K562 (cell line): ENCODE measurements at regions not wholly inside any gene's neighbourhood (a gene's known extent, or its start where the extent isn't known, plus 50 kb on each side); places are given as distances from the start of the nearest gene placed in this dataset.

Experiments used
- MEIS2 ChIP-seq: fragments of 450-650 bp; IDR thresholded peaks from 2 replicates; pipeline ENCODE4 v1.6.1; 2014; ENCODE audit warnings: mild to moderate bottlenecking; ENCODE audit not compliant: partially characterized antibody
- NR2C2 ChIP-seq, 2 experiments: fragments of 200-800 bp in 1 of 2; sonication (Bioruptor generic) in 1 of 2; sonication (generic) in 1 of 2; formaldehyde crosslinking in 1 of 2; IDR thresholded peaks; 2 replicates each; pipeline versions ENCODE4 v1.6.1 to v1.8.0; 2016 to 2022; ENCODE audit warnings: mild to moderate bottlenecking in 1 of 2, missing compliant biosample characterization in 1 of 2, missing genetic modification characterization in 1 of 2, missing genetic modification reagents in 1 of 2
- PHF20 ChIP-seq: fragments of 450-650 bp; IDR thresholded peaks from 2 replicates; pipeline ENCODE4 v1.6.1; 2018; ENCODE audit not compliant: partially characterized antibody
- POLR2A ChIP-seq: fragments of 450-650 bp; conservative IDR thresholded peaks from 2 replicates; pipeline ENCODE4 v1.6.1; 2016
- RBM39 ChIP-seq: fragments of 200-400 bp; formaldehyde crosslinking; optimal IDR thresholded peaks from 2 replicates; pipeline ENCODE3; 2018; ENCODE audit warnings: low read depth, low read length
- STAT5B ChIP-seq: fragments of 250-450 bp; sonication (Bioruptor Pico); IDR thresholded peaks from 2 replicates; pipeline ENCODE4 v1.8.0; 2021; ENCODE audit warnings: mild to moderate bottlenecking, inconsistent platforms
- TARDBP ChIP-seq: fragments of 450-650 bp; IDR thresholded peaks from 2 replicates; pipeline ENCODE4 v1.6.1; 2016
- YY1 ChIP-seq, 3 experiments: IDR thresholded peaks; 2 replicates each; pipeline ENCODE4 v1.6.1; 2011; ENCODE audit warnings: low read length in 2 of 3, mild to moderate bottlenecking in 2 of 3, moderate library complexity in 2 of 3, borderline replicate concordance in 1 of 3, control low read depth in 1 of 3, low read depth in 1 of 3; ENCODE audit not compliant: insufficient read depth in 3 of 3, insufficient replicate concordance in 2 of 3, control insufficient read depth in 1 of 3, insufficient read length in 1 of 3; ENCODE audit errors: extremely low read depth in 1 of 3
- ZNF77 ChIP-seq: fragments of 250-450 bp; sonication (Bioruptor Pico); IDR thresholded peaks from 2 replicates; pipeline ENCODE4 v1.5.0; 2020

DNA sequence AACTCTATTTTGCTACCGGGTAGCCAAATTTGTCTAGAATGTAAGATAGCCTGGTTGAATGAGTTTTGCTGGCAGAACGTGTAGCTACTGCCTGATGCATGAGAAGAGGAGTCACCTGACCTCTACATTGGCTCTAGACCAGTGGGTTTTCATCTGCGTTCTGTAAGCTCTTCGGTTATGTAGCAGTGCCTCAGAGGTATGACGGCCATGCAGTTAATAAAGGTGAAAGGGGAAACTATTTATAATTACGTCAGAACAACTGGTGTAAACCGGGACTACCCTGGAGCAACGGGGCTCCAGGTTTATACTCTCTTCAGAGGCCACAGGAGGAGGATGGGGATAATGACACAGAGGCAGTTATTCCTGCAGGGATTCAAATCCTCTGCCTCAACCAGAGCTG lies 173.4 kb upstream of the KITLG start:
- TF ChIP-seq POLR2A (no peak), PHF20 (no peak), RBM39 (no peak), YY1 (IDR thresholded peaks at IDR 0.05; ENCODE audit: borderline replicate concordance in 1 of 3, control insufficient read depth in 1 of 3, extremely low read depth in 1 of 3, insufficient read depth in 3 of 3, insufficient read length in 1 of 3, insufficient replicate concordance in 2 of 3, low read depth in 1 of 3, low read length in 2 of 3) (no peak), MEIS2 (no peak), NR2C2 (CRISPR knock-in tag; IDR thresholded peaks at IDR 0.05) (no peak), NR2C2 (tag; IDR thresholded peaks at IDR 0.05) (no peak), ZNF77 (CRISPR knock-in tag) (no peak), STAT5B (CRISPR knock-in tag) (no peak), TARDBP (no peak)
